Hepatocyte (in vitro differentiated cells): ENCODE measurements at regions not wholly inside any gene's neighbourhood (a gene's known extent, or its start where the extent isn't known, plus 50 kb on each side); places are given as distances from the start of the nearest gene placed in this dataset.

Experiments used
- DNase-seq: peaks from one replicate; pipeline ENCODE4 v3.0.0-alpha.2; 2016; ENCODE audit warnings: low spot score
- H2AFZ ChIP-seq: fragments of 200-600 bp; sonication (generic); 2 replicates; pipeline ENCODE4 v1.6.0; 2016; ENCODE audit warnings: antibody characterized with exemption, mild to moderate bottlenecking
- H3K27ac ChIP-seq: fragments of 200-600 bp; sonication (generic); 2 replicates; pipeline ENCODE4 v1.5.1; 2016; ENCODE audit warnings: mild to moderate bottlenecking
- H3K27me3 ChIP-seq: fragments of 200-600 bp; sonication (generic); 2 replicates; pipeline ENCODE4 v1.6.1; 2016
- H3K36me3 ChIP-seq: fragments of 200-600 bp; sonication (generic); replicated peaks from 2 replicates; pipeline ENCODE4 v1.5.1; 2016; ENCODE audit warnings: low read depth; ENCODE audit not compliant: insufficient read depth
- H3K4me1 ChIP-seq: fragments of 200-600 bp; sonication (generic); 2 replicates; pipeline ENCODE4 v1.5.1; 2016; ENCODE audit warnings: mild to moderate bottlenecking, moderate library complexity; ENCODE audit not compliant: insufficient read depth
- H3K4me2 ChIP-seq: fragments of 200-600 bp; sonication (generic); 2 replicates; pipeline ENCODE4 v1.6.0; 2016
- H3K4me3 ChIP-seq: fragments of 200-600 bp; sonication (generic); 2 replicates; pipeline ENCODE4 v1.5.1; 2016; ENCODE audit warnings: mild to moderate bottlenecking
- H3K79me2 ChIP-seq: fragments of 200-600 bp; sonication (generic); 2 replicates; pipeline ENCODE4 v1.6.0; 2017; ENCODE audit warnings: mild to moderate bottlenecking
- H3K9me2 ChIP-seq: fragments of 200-600 bp; sonication (generic); replicated peaks from 2 replicates; pipeline ENCODE4 v1.6.0; 2017; ENCODE audit warnings: mild to moderate bottlenecking; ENCODE audit not compliant: insufficient read depth
- H3K9me3 ChIP-seq: fragments of 200-600 bp; sonication (generic); 2 replicates; pipeline ENCODE4 v1.5.1; 2016; ENCODE audit warnings: low read depth, mild to moderate bottlenecking
- H4K20me1 ChIP-seq: fragments of 200-600 bp; sonication (generic); 2 replicates; pipeline ENCODE4 v1.6.0; 2016; ENCODE audit warnings: mild to moderate bottlenecking; ENCODE audit not compliant: insufficient read depth, poor library complexity, severe bottlenecking
- EZH2 ChIP-seq: fragments of 200-600 bp; sonication (generic); IDR thresholded peaks from 2 replicates; pipeline ENCODE4 v1.6.1; 2016; ENCODE audit warnings: antibody characterized with exemption, mild to moderate bottlenecking, borderline replicate concordance
- EZH2phosphoT487 ChIP-seq: fragments of 200-600 bp; sonication (generic); IDR thresholded peaks from one replicate; pipeline ENCODE4 v1.6.1; 2018; ENCODE audit warnings: antibody characterized with exemption, mild to moderate bottlenecking, low read depth, moderate library complexity; ENCODE audit not compliant: unreplicated experiment, severe bottlenecking
- WGBS: methylation state at CpG from one replicate; pipeline ENCODE4 v1.1.6; 2016; ENCODE audit warnings: low lambda C conversion rate; ENCODE audit errors: missing lambda C conversion rate; 5-methylcytosine and 5-hydroxymethylcytosine counted together
- TF ChIP-seq, protein P1 (sequence below): fragments of 200-600 bp; sonication (generic); IDR thresholded peaks from 2 replicates; pipeline ENCODE4 v1.5.1; 2016; ENCODE audit warnings: antibody characterized with exemption, mild to moderate bottlenecking; ENCODE audit not compliant: poor library complexity

DNA sequence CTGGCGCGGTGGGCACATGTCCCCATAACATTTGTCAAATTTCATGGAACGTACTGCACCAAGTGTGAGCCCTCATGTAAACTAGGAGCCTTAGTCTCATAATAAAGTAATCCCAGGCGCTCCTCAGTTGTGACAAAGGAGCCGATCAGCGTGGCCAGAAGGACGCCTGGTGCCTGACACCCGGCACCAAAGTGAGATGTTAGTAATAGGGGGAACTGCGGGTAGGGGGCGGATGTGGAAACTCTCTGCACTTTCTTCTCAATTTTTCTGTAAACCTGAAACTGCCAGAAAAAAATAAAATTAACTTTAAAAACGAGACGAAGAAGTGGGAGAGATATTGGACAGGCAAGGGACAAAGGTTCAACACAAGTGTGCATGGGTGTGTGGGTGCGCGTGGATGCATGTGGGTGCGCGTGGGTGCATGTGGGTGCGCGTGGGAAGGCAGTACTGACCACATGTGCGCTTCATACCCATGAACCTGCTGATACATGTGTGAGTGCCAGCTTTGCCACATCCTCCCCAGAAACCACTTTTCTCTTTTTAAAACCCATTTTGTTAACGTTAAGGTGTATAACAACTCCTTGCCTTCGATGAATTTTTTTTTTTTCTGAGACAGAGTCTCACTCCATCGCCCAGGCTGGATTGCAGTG, 55.4 kb upstream of the LINC01488 start:
- Histone ChIP-seq H3K9me3 (no peaks in the 10 kb centered on the region), H3K4me3 (no peak overlapping the region), H3K27me3 (no peaks in the 10 kb centered on the region), H4K20me1 (no peaks in the 10 kb centered on the region), H3K79me2 (no peaks in the 10 kb centered on the region), H3K9me2 (no peaks in the 10 kb centered on the region), H3K36me3 (no peaks in the 10 kb centered on the region), H2AFZ (no peak overlapping the region), H3K27ac (no peak overlapping the region), H3K4me1 (peaks cover under 1% of the 10 kb centered on the region), H3K4me2 (no peak overlapping the region)
- DNase-seq = no peak
- TF ChIP-seq EZH2phosphoT487 (no peak), EZH2 (no peak)
- TF ChIP-seq, protein P1, sequence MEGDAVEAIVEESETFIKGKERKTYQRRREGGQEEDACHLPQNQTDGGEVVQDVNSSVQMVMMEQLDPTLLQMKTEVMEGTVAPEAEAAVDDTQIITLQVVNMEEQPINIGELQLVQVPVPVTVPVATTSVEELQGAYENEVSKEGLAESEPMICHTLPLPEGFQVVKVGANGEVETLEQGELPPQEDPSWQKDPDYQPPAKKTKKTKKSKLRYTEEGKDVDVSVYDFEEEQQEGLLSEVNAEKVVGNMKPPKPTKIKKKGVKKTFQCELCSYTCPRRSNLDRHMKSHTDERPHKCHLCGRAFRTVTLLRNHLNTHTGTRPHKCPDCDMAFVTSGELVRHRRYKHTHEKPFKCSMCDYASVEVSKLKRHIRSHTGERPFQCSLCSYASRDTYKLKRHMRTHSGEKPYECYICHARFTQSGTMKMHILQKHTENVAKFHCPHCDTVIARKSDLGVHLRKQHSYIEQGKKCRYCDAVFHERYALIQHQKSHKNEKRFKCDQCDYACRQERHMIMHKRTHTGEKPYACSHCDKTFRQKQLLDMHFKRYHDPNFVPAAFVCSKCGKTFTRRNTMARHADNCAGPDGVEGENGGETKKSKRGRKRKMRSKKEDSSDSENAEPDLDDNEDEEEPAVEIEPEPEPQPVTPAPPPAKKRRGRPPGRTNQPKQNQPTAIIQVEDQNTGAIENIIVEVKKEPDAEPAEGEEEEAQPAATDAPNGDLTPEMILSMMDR = no peak
- 96% methylated on average over 22 of the region's 22 CpGs for WGBS

DNA sequence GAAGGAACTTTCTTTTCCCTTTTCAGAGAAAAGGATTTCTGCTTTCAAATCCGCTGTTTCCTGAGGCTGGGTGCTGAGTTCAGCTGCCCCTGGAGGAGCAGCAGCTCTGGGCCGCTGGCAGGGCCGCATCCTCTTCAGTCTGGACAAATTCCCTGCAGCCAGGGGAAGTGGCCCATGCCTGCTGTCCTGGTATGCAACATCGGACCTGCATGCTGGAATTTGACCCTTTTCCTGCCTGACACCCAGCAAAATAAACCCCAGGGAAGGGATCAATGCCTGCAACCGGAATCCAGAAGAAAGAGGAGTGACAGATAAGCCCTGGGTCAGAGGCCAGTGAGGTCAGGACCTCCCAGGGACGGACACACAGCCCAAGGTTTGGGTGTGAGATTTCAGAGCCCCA, 54.1 kb upstream of the LINC01488 start:
- no peak for TF ChIP-seq EZH2
- TF ChIP-seq, protein P1 = no peak
- TF ChIP-seq EZH2phosphoT487 = no peak
- no peaks in the 10 kb centered on the region for H3K9me3 ChIP-seq
- H2AFZ ChIP-seq = no peak overlapping the region
- 37% methylated on average over 6 of the region's 6 CpGs for WGBS
- H3K4me1 ChIP-seq = no peaks in the 10 kb centered on the region
- no peak overlapping the region for H3K4me3 ChIP-seq
- H3K36me3 ChIP-seq = no peaks in the 10 kb centered on the region
- H3K27ac ChIP-seq = no peak overlapping the region
- no peaks in the 10 kb centered on the region for H3K9me2 ChIP-seq
- H4K20me1 ChIP-seq = no peaks in the 10 kb centered on the region
- DNase-seq = no peak
- H3K79me2 ChIP-seq = no peaks in the 10 kb centered on the region
- no peaks in the 10 kb centered on the region for H3K27me3 ChIP-seq
- H3K4me2 ChIP-seq = no peak overlapping the region

GRCh38 chr11:69427906-69428880, 53.3 kb upstream of the LINC01488 start:
- H3K4me1 ChIP-seq = no peaks in the 10 kb centered on the region
- DNase-seq = no peak
- H3K4me3 ChIP-seq = no peak overlapping the region
- H3K27me3 ChIP-seq = no peaks in the 10 kb centered on the region
- H3K9me2 ChIP-seq = no peaks in the 10 kb centered on the region
- no peak overlapping the region for H3K27ac ChIP-seq
- H2AFZ ChIP-seq = no peak overlapping the region
- TF ChIP-seq EZH2 = no peak
- TF ChIP-seq, protein P1 = no peak
- no peak for TF ChIP-seq EZH2phosphoT487
- H4K20me1 ChIP-seq = no peaks in the 10 kb centered on the region
- H3K79me2 ChIP-seq = no peaks in the 10 kb centered on the region
- WGBS = 91% methylated on average over 19 of the region's 19 CpGs
- H3K36me3 ChIP-seq = no peaks in the 10 kb centered on the region
- H3K9me3 ChIP-seq = no peaks in the 10 kb centered on the region
- H3K4me2 ChIP-seq = no peak overlapping the region
